KG1 (cell line): ENCODE measurements at regions not wholly inside any gene's neighbourhood (a gene's known extent, or its start where the extent isn't known, plus 50 kb on each side); places are given as distances from the start of the nearest gene placed in this dataset.

Experiments used
- DNase-seq: peaks from one replicate; lab custom pipeline; 2025; lab: John Stamatoyannopoulos, UW

DNA sequence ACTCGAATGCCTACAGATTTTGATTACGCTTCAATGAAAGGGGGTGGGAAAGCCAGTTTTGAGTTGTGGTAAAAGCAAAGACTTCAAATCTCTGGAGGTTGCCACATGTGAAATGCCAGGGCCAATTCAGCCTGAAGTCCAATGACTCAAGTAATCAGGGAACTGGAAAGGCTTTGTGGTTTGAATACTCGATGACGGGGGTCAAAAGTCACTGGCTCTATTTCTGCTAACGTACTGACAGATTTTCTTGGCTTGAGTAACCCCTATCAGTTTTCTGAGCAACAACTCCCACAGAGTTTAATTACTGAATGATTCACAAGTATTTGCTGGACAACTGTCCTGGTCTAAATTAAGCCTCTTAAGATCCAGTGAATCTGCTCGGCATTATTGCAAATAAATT is 152.2 kb downstream of the SIPA1L2 start:
- no peak for DNase-seq

GRCh38 chr1:232476538-232476950 is 153.4 kb downstream of the SIPA1L2 start:
- DNase-seq, result no peak

DNA sequence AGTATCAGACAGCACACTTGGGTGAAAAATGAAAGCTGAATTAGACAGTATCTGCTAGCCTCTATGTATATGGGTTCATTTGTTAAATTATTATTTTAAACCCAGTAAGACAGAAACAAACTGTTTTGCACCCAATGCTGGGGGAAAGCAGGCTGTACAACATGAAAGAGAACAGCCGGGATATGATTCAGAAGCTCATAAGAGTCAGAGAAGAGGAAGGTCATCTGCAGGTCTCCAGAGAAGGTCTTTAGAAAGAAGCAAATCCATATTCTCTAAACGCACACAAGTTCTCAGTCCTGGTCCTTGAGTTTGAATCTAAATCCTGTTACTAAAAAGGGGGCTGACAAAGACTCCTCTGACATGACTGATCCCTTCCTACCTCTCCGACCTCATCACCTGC is 155.1 kb downstream of the SIPA1L2 start:
- no peak for DNase-seq

- no peak for DNase-seq
Observed at GRCh38 chr1:232473900-232474299, 156.0 kb downstream of the SIPA1L2 start.

DNA sequence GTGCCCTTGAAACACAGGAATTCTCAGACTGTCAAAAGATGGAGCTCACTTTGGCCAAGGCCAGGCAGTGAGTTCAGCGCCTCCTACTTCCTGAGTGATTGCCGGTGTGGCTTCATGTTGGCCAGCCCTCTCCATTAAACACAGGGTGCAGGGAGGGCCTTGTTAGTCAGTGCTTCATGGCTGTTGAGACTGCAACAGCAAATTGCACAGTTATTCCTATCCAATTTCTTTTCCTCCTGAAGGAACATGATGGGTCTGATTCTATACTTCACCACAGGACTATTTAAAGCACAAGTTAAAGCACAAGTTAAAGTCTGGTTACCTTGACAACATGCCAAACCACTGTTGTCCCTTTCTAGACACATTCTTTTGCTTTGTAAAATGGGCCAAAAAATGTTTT is 156.6 kb downstream of the SIPA1L2 start:
- DNase-seq, result no peak

DNA sequence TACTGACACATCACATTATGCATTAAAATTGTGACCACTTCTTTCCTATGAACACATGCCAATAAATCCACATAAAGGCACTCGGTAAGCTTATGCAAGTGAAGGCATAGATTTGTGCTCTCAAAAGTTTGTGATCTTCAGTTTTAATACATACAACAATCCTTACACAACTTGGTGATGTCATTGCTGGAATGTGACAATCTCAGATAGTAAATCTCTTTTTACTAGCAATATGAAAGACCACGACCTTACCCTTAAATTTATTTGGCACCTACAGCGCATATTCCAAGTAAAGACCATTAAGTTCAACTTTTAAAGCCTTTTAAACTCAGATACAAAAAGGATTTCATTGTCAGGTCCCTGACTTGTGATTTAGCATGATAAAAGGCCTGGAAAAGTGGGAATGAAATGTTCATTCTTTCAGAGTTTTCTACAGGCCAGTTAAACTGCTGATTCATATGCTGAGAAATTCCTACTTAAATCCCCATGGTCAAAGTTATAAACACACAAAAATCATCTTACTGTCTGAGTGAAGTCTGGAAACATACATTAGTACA is 157.4 kb downstream of the SIPA1L2 start:
- no peak for DNase-seq

DNA sequence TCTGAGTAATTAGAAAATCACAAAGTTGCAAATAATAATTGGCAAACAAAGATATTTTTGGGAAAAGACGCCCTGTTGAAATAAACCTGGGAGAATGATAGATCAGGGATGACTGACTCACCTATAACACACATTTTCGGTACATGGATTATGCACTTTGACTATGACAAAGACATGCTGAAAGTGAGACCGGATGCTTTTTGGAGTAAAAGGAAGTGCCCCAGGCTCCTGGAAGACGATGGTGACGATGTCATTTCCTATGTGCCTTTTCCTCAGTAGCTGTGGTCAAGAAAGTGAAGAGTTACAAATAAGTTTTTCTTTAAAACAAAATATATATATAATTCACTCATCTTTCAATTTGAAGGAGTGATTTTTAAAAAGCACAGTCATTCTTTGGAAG is 158.7 kb downstream of the SIPA1L2 start:
- DNase-seq, result peak; percentile 67

GRCh38 chr1:232470711-232471110 is 159.2 kb downstream of the SIPA1L2 start:
- no peak for DNase-seq

DNA sequence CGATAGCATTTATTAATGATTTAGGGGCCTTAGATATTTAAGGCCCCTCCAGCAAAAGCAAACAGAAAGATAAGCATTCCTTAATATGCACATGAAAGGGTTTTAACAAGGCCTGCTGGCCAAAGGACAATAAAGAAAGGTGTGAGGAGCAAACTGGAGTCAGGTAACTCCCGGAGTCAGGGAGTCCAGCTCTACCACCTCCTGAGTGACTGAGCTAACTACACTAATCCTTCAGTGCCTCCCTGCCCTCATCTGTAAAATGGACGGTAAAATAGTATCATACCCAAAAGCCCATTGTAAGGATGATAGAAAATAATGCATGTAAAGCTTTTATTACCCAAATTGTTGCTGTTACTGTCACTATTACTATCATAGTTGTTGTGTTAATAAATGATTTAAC is 161.7 kb downstream of the SIPA1L2 start:
- no peak for DNase-seq

GRCh38 chr1:232467073-232467760 is 162.7 kb downstream of the SIPA1L2 start:
- no peak for DNase-seq

DNA sequence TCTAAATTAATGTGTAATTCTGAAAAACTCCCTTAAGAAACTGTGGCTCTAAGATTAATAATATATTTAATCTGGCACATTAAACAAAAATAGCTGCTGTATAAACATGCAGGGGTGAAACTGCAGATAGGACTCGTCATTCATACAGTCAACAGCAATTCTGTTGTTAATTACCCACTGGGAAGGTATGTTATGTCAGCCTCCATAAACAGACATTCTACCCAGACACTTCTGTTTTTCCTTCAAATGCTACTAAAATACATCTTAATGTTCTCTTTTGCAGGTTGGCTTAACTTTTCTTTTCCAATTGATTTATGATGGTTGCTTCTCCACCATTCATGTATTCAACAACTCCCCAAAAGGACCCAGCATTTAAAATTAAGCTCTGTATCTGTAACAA is 165.6 kb downstream of the SIPA1L2 start:
- DNase-seq, result no peak

- DNase-seq, result no peak
Observed at GRCh38 chr1:232463225-232463624, 166.7 kb downstream of the SIPA1L2 start.

DNA sequence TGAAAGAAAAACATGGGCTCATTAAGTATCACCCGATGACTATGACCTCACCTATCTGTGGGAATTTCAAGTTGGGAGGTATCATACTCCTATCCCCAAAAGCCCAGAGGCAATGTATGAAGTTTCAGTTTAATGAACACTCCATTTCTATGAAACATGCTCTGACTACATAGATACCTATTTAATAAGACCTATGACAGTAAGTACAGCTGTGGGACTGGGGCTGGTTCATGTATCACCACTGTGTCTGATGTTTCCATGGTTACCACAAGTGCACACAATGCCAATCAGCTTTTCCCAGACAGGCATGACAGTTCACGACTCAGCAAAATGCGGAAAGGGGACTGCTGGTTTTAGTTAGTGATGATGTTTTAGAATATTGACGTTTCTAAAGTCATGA is 167.7 kb downstream of the SIPA1L2 start:
- no peak for DNase-seq

DNA sequence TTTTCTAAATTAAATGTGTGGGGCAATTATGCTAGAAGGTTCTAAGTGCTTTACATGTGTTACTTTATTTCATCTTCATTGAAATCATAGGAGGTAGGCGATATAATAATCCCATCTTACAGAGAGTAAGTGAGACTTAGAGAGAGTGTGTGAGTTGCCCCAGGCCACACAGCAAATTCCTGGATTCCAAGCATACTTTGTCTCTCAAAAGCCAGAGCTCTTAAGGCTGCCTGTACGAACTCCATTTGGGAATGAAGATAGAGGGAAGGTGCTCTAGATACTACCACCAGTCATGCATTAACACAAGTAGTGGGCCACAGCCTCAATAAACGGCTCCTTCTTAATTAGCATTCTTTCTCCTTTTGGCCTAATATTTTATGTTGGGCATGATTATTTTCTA is 170.1 kb downstream of the SIPA1L2 start:
- no peak for DNase-seq

GRCh38 chr1:232459087-232459486 is 170.8 kb downstream of the SIPA1L2 start:
- no peak for DNase-seq

DNA sequence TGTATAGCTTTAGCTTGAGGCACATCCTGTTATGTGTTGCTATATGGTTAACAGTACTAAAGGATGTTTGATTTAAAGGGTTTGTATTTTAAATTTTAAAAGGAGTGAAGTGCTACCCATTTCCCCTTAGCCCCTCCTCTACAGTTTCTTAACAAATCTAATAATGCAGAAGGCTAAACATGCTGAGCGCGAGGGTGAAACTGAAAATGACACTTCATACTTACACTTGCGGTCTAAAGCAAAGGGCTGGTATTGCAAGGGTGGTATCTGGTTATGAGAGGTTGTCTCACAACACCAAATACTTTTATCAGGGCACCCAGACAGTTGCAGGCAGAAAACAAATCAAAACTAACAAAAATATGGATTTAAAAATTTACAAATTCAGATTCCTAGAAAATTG is 172.3 kb downstream of the SIPA1L2 start:
- no peak for DNase-seq

- no peak for DNase-seq
Observed at GRCh38 chr1:232456714-232457113, 173.2 kb downstream of the SIPA1L2 start.

- no peak for DNase-seq
Observed at GRCh38 chr1:232454227-232454886, 175.6 kb downstream of the SIPA1L2 start.

DNA sequence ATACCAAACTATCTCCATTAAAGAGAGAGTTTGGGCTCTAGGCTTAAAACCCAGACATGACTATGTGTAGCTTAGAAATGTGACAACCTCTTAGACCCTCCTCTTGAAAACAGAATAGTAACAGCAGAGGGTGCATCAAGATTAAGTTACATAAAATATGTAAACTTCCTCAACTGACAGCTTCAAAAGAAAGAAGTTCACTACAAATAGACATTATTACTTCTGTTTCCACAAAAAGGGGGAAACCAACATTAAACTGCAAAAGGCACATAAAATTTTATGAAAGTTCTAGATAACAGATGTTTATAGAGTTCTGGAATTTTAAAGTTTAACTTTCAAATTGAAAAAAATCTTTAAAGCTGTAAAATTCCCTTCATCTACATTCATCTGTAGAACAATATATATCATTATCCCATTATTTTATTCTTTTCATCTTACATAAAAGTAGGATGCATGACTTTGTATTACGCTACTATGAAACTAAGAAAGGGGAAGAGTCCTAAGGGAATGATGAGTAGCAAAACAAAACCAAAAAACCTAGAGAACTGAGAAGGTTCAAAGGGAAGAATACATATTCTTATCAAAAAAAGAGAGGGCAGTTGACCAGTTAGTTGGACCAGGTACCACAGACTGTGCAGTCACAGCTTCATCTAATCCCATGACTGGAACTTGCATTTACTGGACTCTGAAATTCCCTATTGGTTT is 177.0 kb downstream of the SIPA1L2 start:
- no peak for DNase-seq

DNA sequence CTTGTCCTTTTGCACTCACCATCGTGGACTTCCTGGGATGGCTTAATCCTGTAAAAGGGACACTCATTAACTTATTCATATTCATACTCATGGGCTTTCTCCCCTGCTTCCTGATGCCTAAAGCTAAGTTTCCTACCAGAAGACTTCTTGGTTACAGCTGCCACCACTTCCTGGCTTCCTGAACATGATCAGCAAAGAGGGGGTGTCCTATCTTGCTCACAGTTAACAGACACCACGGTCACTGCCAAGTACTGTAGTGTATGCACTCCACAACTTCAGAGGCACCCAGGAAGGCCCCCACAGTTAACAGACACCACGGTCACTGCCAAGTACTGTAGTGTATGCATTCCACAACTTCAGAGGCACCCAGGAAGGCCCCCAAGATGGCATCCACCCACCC is 177.8 kb downstream of the SIPA1L2 start:
- no peak for DNase-seq

DNA sequence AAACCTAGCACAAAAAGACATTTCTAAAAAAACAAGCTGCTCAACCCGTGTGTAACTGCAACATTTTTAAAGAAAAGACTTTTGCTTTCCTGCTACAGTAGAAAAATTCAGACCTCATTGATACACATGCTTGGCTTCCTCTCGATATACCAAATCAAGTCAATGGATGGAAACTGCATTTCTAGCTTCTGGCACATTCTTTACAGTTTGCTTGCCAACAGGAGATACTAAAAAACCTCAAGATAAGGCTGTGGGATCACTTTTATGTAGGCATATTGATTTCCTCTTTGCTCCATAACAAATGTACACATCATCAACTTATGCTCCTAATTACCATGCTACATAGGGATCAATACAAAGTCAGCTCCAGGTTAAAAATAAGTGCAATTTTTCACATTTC is 178.4 kb downstream of the SIPA1L2 start:
- no peak for DNase-seq

GRCh38 chr1:232450615-232451014 is 179.3 kb downstream of the SIPA1L2 start:
- DNase-seq, result no peak

DNA sequence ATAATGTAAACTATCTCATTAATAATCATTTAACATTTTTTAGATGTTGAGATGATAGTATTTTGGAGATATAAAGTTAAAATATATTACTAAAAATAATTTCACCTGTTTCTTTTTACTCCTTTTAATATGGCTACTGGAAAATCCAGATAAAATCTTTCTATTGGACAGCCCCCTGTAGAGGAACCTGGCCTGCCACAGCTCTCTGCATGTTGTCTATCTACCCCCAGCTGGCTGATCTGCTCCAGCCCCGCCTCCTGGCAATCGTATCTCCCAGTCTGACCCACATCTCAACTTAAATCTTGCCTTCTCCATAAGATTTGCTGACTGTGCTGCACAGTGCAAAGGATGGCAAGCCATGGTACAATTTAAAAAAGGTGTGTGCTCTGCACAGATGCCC is 182.8 kb downstream of the SIPA1L2 start:
- no peak for DNase-seq
